Endothelial cell (in vitro differentiated cells): ENCODE measurements at regions not wholly inside any gene's neighbourhood (a gene's known extent, or its start where the extent isn't known, plus 50 kb on each side); places are given as distances from the start of the nearest gene placed in this dataset.

Experiments
- DNase-seq: peaks from one replicate; pipeline ENCODE4 v3.0.0; 2021; ENCODE audit warnings: low spot score
- H3K27ac Mint-ChIP-seq: one replicate; pipeline ENCODE4 v1.8.0; 2021; ENCODE audit warnings: mixed read lengths, inconsistent platforms; ENCODE audit not compliant: unreplicated experiment
- H3K27me3 Mint-ChIP-seq: one replicate; pipeline ENCODE4 v1.8.0; 2021; ENCODE audit warnings: mild to moderate bottlenecking, moderate library complexity, mixed read lengths, inconsistent platforms; ENCODE audit not compliant: unreplicated experiment
- H3K36me3 Mint-ChIP-seq: one replicate; pipeline ENCODE4 v1.8.0; 2021; ENCODE audit warnings: mild to moderate bottlenecking, low read depth, mixed read lengths, inconsistent platforms; ENCODE audit not compliant: unreplicated experiment
- H3K4me1 Mint-ChIP-seq: one replicate; pipeline ENCODE4 v1.8.0; 2021; ENCODE audit warnings: mild to moderate bottlenecking, mixed read lengths, inconsistent platforms; ENCODE audit not compliant: unreplicated experiment
- H3K4me3 Mint-ChIP-seq: one replicate; pipeline ENCODE4 v1.8.0; 2021; ENCODE audit warnings: mild to moderate bottlenecking, mixed read lengths, inconsistent platforms; ENCODE audit not compliant: unreplicated experiment
- H3K9me3 Mint-ChIP-seq: one replicate; pipeline ENCODE4 v1.8.0; 2021; ENCODE audit warnings: mixed read lengths, inconsistent platforms; ENCODE audit not compliant: unreplicated experiment
- CTCF ChIP-seq: fragments of 200-600 bp; sonication (generic); IDR thresholded peaks from one replicate; pipeline ENCODE4 v1.5.0; 2021; ENCODE audit warnings: antibody characterized with exemption; ENCODE audit not compliant: unreplicated experiment

GRCh38 chr10:58998924-58999713 is 177.3 kb upstream of the PHYHIPL start:
- DNase-seq = no peak
- H3K4me1 Mint-ChIP-seq = no peaks in the 10 kb centered on the region
- no peak overlapping the region for H3K27ac Mint-ChIP-seq

GRCh38 chr10:59000162-59000825 is 176.1 kb upstream of the PHYHIPL start:
- no peak for DNase-seq
- Mint-ChIP-seq H3K36me3 (no peaks in the 10 kb centered on the region), H3K4me3 (no peak overlapping the region), H3K27me3 (no peaks in the 10 kb centered on the region), H3K9me3 (no peaks in the 10 kb centered on the region), H3K4me1 (no peaks in the 10 kb centered on the region), H3K27ac (no peak overlapping the region)
- TF ChIP-seq CTCF = no peak

More at GRCh38 chr10:58998924-58999713, 177.3 kb upstream of the PHYHIPL start:
- no peaks in the 10 kb centered on the region for H3K36me3 Mint-ChIP-seq
- no peaks in the 10 kb centered on the region for H3K9me3 Mint-ChIP-seq
- no peak overlapping the region for H3K4me3 Mint-ChIP-seq
- TF ChIP-seq CTCF = no peak
- H3K27me3 Mint-ChIP-seq = no peaks in the 10 kb centered on the region

- H3K4me1 Mint-ChIP-seq = no peaks in the 10 kb centered on the region
- H3K27me3 Mint-ChIP-seq = no peaks in the 10 kb centered on the region
- no peak overlapping the region for H3K27ac Mint-ChIP-seq
- H3K4me3 Mint-ChIP-seq = no peak overlapping the region
- no peaks in the 10 kb centered on the region for H3K36me3 Mint-ChIP-seq
- no peak for TF ChIP-seq CTCF
- DNase-seq = no peak
- no peaks in the 10 kb centered on the region for H3K9me3 Mint-ChIP-seq
These were observed 174.4 kb upstream of the PHYHIPL start for GRCh38 chr10:59002011-59002410.

- no peak for TF ChIP-seq CTCF
- Mint-ChIP-seq H3K4me3 (no peak overlapping the region), H3K36me3 (no peaks in the 10 kb centered on the region), H3K27me3 (no peaks in the 10 kb centered on the region), H3K9me3 (no peaks in the 10 kb centered on the region), H3K27ac (no peak overlapping the region), H3K4me1 (no peaks in the 10 kb centered on the region)
- DNase-seq = no peak
These were observed 173.2 kb upstream of the PHYHIPL start for GRCh38 chr10:59003203-59003602.

- no peaks in the 10 kb centered on the region for H3K9me3 Mint-ChIP-seq
- H3K4me3 Mint-ChIP-seq = no peak overlapping the region
- H3K36me3 Mint-ChIP-seq = no peaks in the 10 kb centered on the region
- no peak for TF ChIP-seq CTCF
- no peak overlapping the region for H3K27ac Mint-ChIP-seq
- no peaks in the 10 kb centered on the region for H3K27me3 Mint-ChIP-seq
- H3K4me1 Mint-ChIP-seq = no peaks in the 10 kb centered on the region
- no peak for DNase-seq
These were observed 172.1 kb upstream of the PHYHIPL start for GRCh38 chr10:59004392-59004791.
